ENCODE measurements at regions not wholly inside any gene's neighbourhood (a gene's known extent, or its start where the extent isn't known, plus 50 kb on each side); places are given as distances from the start of the nearest gene placed in this dataset.

GRCh38 chr14:71606575-71606974 lies 325.7 kb upstream of the RGS6 start:
- no peak overlapping the region for H3K4me3 ChIP-seq (ENCODE audit: low read length, poor library complexity, severe bottlenecking)
- peaks cover 8% of the 10 kb centered on the region; the same call in 1 of the 2 replicates for H3K9me3 ChIP-seq (ENCODE audit: insufficient read depth, low read depth, low read length)
- H3F3A ChIP-seq (ENCODE audit: low read depth), result no peaks in the 10 kb centered on the region
- H2AFZ ChIP-seq (ENCODE audit: low read length), result no peak overlapping the region
- H3K27me3 ChIP-seq (ENCODE audit: insufficient read depth, low read length, poor library complexity, severe bottlenecking), result no peaks in the 10 kb centered on the region
- peaks cover 79% of the 10 kb centered on the region for H3K79me2 ChIP-seq (ENCODE audit: insufficient read depth, low read length)
- peaks cover 10% of the 10 kb centered on the region for H3K36me3 ChIP-seq (ENCODE audit: insufficient read depth, low read length)
- peak overlapping the region; percentile 48 for H3K9ac ChIP-seq (ENCODE audit: low read depth, low read length, poor library complexity, severe bottlenecking)
- H3K4me1 ChIP-seq (ENCODE audit: insufficient read depth, low read length, poor library complexity, severe bottlenecking), result peaks cover 46% of the 10 kb centered on the region
- H3K4me2 ChIP-seq (ENCODE audit: low read depth, low read length, poor library complexity, severe bottlenecking), result peak overlapping the region; percentile 35
- no peaks in the 10 kb centered on the region for H3K9me2 ChIP-seq (replicated peaks; ENCODE audit: low read depth, low read length)
- TF ChIP-seq EZH2phosphoT487 (IDR thresholded peaks at IDR 0.05; ENCODE audit: borderline replicate concordance), result no peak
- no peak for TF ChIP-seq CTCF (conservative IDR thresholded peaks at IDR 0.05; ENCODE audit: low read length)
- H4K20me1 ChIP-seq (ENCODE audit: insufficient read depth, low read length, poor library complexity, severe bottlenecking), result no peaks in the 10 kb centered on the region

GRCh38 chr14:71607056-71607455 lies 325.2 kb upstream of the RGS6 start:
- Histone ChIP-seq H3K4me3 (ENCODE audit: low read length, poor library complexity, severe bottlenecking) (no peak overlapping the region), H3K4me1 (ENCODE audit: insufficient read depth, low read length, poor library complexity, severe bottlenecking) (peaks cover 46% of the 10 kb centered on the region), H3K36me3 (ENCODE audit: insufficient read depth, low read length) (peaks cover 10% of the 10 kb centered on the region), H3K9me2 (replicated peaks; ENCODE audit: low read depth, low read length) (no peaks in the 10 kb centered on the region), H3K9ac (ENCODE audit: low read depth, low read length, poor library complexity, severe bottlenecking) (no peak overlapping the region), H4K20me1 (ENCODE audit: insufficient read depth, low read length, poor library complexity, severe bottlenecking) (peaks cover 2% of the 10 kb centered on the region), H3F3A (ENCODE audit: low read depth) (no peaks in the 10 kb centered on the region), H3K79me2 (ENCODE audit: insufficient read depth, low read length) (peaks cover 79% of the 10 kb centered on the region), H3K9me3 (ENCODE audit: insufficient read depth, low read depth, low read length) (peaks cover 8% of the 10 kb centered on the region; the same call in 1 of the 2 replicates), H3K27me3 (ENCODE audit: insufficient read depth, low read length, poor library complexity, severe bottlenecking) (no peaks in the 10 kb centered on the region), H2AFZ (ENCODE audit: low read length) (no peak overlapping the region), H3K4me2 (ENCODE audit: low read depth, low read length, poor library complexity, severe bottlenecking) (no peak overlapping the region)
- TF ChIP-seq EZH2phosphoT487 (IDR thresholded peaks at IDR 0.05; ENCODE audit: borderline replicate concordance), result no peak
- TF ChIP-seq CTCF (conservative IDR thresholded peaks at IDR 0.05; ENCODE audit: low read length), result no peak

- Histone ChIP-seq H3K27me3 (ENCODE audit: insufficient read depth, low read length, poor library complexity, severe bottlenecking) (no peaks in the 10 kb centered on the region), H3K79me2 (ENCODE audit: insufficient read depth, low read length) (peaks cover 73% of the 10 kb centered on the region), H3K4me2 (ENCODE audit: low read depth, low read length, poor library complexity, severe bottlenecking) (no peak overlapping the region), H3K9me3 (ENCODE audit: insufficient read depth, low read depth, low read length) (peaks cover 4% of the 10 kb centered on the region; the same call in 1 of the 2 replicates), H3F3A (ENCODE audit: low read depth) (no peaks in the 10 kb centered on the region), H4K20me1 (ENCODE audit: insufficient read depth, low read length, poor library complexity, severe bottlenecking) (peaks cover 2% of the 10 kb centered on the region), H3K4me3 (ENCODE audit: low read length, poor library complexity, severe bottlenecking) (no peak overlapping the region), H2AFZ (ENCODE audit: low read length) (no peak overlapping the region), H3K4me1 (ENCODE audit: insufficient read depth, low read length, poor library complexity, severe bottlenecking) (peaks cover 41% of the 10 kb centered on the region), H3K36me3 (ENCODE audit: insufficient read depth, low read length) (peaks cover 3% of the 10 kb centered on the region), H3K9ac (ENCODE audit: low read depth, low read length, poor library complexity, severe bottlenecking) (no peak overlapping the region), H3K9me2 (replicated peaks; ENCODE audit: low read depth, low read length) (no peaks in the 10 kb centered on the region)
- TF ChIP-seq EZH2phosphoT487 (IDR thresholded peaks at IDR 0.05; ENCODE audit: borderline replicate concordance), result no peak
- peak; percentile 28; the same call in 1 of the 2 replicates for TF ChIP-seq CTCF (conservative IDR thresholded peaks at IDR 0.05; ENCODE audit: low read length)
Measured at GRCh38 chr14:71610149-71610548, 322.1 kb upstream of the RGS6 start.

Data from Loucy (cell line).